A673 (cell line): ENCODE measurements at regions not wholly inside any gene's neighbourhood (a gene's known extent, or its start where the extent isn't known, plus 50 kb on each side); places are given as distances from the start of the nearest gene placed in this dataset.

Experiments
- BruUV-seq: library from RNA; stranded (reverse); fragments of 400-500 nt; replicated peaks from 2 replicates; lab custom pipeline; 2021; lab: Mats Ljungman, UMichigan
- CTCF ChIA-PET: fragments of 300-600 bp; sonication (Branson Sonifier 250); formaldehyde crosslinking; loops from one replicate; lab custom pipeline; 2022; ENCODE audit warnings: antibody characterized with exemption; lab: Charles Lee
- POLR2A ChIA-PET: fragments of 300-600 bp; sonication (Branson Sonifier 250); formaldehyde crosslinking; loops from one replicate; lab custom pipeline; 2022; ENCODE audit warnings: antibody characterized with exemption; ENCODE audit not compliant: low non-redundant PET; lab: Charles Lee
- DNase-seq: peaks from one replicate; pipeline ENCODE4 v3.0.0-alpha.2; 2015; ENCODE audit warnings: low spot score
- H3K27ac ChIP-seq: fragments of 200-600 bp; sonication (generic); 2 replicates; pipeline ENCODE4 v1.5.1; 2016; ENCODE audit warnings: mixed run types, low read depth, mild to moderate bottlenecking, mixed read lengths, antibody characterized with exemption, low read length; ENCODE audit not compliant: poor library complexity, severe bottlenecking
- H3K27me3 ChIP-seq: fragments of 200-600 bp; sonication (generic); replicated peaks from 2 replicates; pipeline ENCODE4 v1.6.1; 2017; ENCODE audit warnings: mixed run types, low read depth, mild to moderate bottlenecking, mixed read lengths, antibody characterized with exemption, low read length; ENCODE audit not compliant: insufficient read depth, poor library complexity
- H3K36me3 ChIP-seq: fragments of 200-600 bp; sonication (generic); 2 replicates; pipeline ENCODE4 v1.6.1; 2016; ENCODE audit warnings: mixed run types, mild to moderate bottlenecking, mixed read lengths, antibody characterized with exemption, low read length; ENCODE audit not compliant: insufficient read depth, poor library complexity, severe bottlenecking
- H3K4me1 ChIP-seq: fragments of 200-600 bp; sonication (generic); 2 replicates; pipeline ENCODE4 v1.6.1; 2017; ENCODE audit warnings: mixed run types, mild to moderate bottlenecking, mixed read lengths, antibody characterized with exemption, low read length; ENCODE audit not compliant: insufficient read depth, poor library complexity, severe bottlenecking
- H3K4me3 ChIP-seq: fragments of 200-600 bp; sonication (generic); 2 replicates; pipeline ENCODE4 v1.5.1; 2016; ENCODE audit warnings: low read depth, mixed run types, mild to moderate bottlenecking, mixed read lengths, low read length; ENCODE audit not compliant: poor library complexity, severe bottlenecking
- H3K9me3 ChIP-seq: fragments of 200-600 bp; sonication (generic); 2 replicates; pipeline ENCODE4 v1.6.1; 2016; ENCODE audit warnings: mixed run types, low read depth, mild to moderate bottlenecking, mixed read lengths, antibody characterized with exemption, low read length; ENCODE audit not compliant: poor library complexity, severe bottlenecking
- CTCF ChIP-seq: fragments of 300-800, 200-600 bp; sonication (generic); conservative IDR thresholded peaks from 2 replicates; pipeline ENCODE4 v1.5.1; 2017; ENCODE audit warnings: low read depth, mild to moderate bottlenecking, antibody characterized with exemption, low read length, moderate library complexity, mixed read lengths
- EZH2 ChIP-seq: fragments of 200-600 bp; sonication (generic); IDR thresholded peaks from 2 replicates; pipeline ENCODE4 v1.6.1; 2017; ENCODE audit warnings: borderline replicate concordance, low read depth, mild to moderate bottlenecking, mixed read lengths, antibody characterized with exemption, low read length; ENCODE audit not compliant: poor library complexity, severe bottlenecking
- intact Hi-C: fragments of 100-400 bp; cut with micrococcal nuclease; formaldehyde crosslinking; loops from one replicate; pipeline ENCODE4 v1.10.0; 2022; ENCODE audit not compliant: unreplicated experiment

GRCh38 chr9:103658156-103658555 lies 436.0 kb upstream of the SMC2 start:
- BruUV-seq = no TSS peak
- intact Hi-C loops = no loop called here
- Histone ChIP-seq H3K36me3 (no peaks in the 10 kb centered on the region), H3K4me3 (no peak overlapping the region), H3K4me1 (no peaks in the 10 kb centered on the region), H3K27ac (no peak overlapping the region), H3K27me3 (no peaks in the 10 kb centered on the region), H3K9me3 (peaks cover 24% of the 10 kb centered on the region)
- ChIA-PET POLR2A (no interaction called here), CTCF (no interaction called here)
- TF ChIP-seq CTCF (no peak), EZH2 (no peak)
- no peak for DNase-seq

- ChIA-PET CTCF (no interaction called here), POLR2A (no interaction called here)
- H3K4me1 ChIP-seq = no peaks in the 10 kb centered on the region
- no peaks in the 10 kb centered on the region for H3K27me3 ChIP-seq
- peaks cover 24% of the 10 kb centered on the region for H3K9me3 ChIP-seq
- H3K4me3 ChIP-seq = no peak overlapping the region
- H3K27ac ChIP-seq = no peak overlapping the region
- H3K36me3 ChIP-seq = no peaks in the 10 kb centered on the region
- BruUV-seq = no TSS peak
- DNase-seq = no peak
- no peak for TF ChIP-seq CTCF
- no peak for TF ChIP-seq EZH2
- intact Hi-C loops = no loop called here
These were observed 433.3 kb upstream of the SMC2 start for GRCh38 chr9:103660830-103661229.

- no peak overlapping the region for H3K27ac ChIP-seq
- H3K4me3 ChIP-seq = no peak overlapping the region
- no TSS peak for BruUV-seq
- H3K27me3 ChIP-seq = no peaks in the 10 kb centered on the region
- TF ChIP-seq CTCF = no peak
- no peak for TF ChIP-seq EZH2
- ChIA-PET CTCF (no interaction called here), POLR2A (no interaction called here)
- no peaks in the 10 kb centered on the region for H3K4me1 ChIP-seq
- intact Hi-C loops = no loop called here
- peaks cover 20% of the 10 kb centered on the region for H3K9me3 ChIP-seq
- DNase-seq = no peak
- H3K36me3 ChIP-seq = no peaks in the 10 kb centered on the region
These were observed 432.4 kb upstream of the SMC2 start for GRCh38 chr9:103661663-103662062.

GRCh38 chr9:103669296-103669695 lies 424.8 kb upstream of the SMC2 start:
- ChIA-PET CTCF (no interaction called here), POLR2A (no interaction called here)
- intact Hi-C loops = no loop called here

More at GRCh38 chr9:103669296-103669695, 424.8 kb upstream of the SMC2 start:
- no peaks in the 10 kb centered on the region for H3K27me3 ChIP-seq
- no TSS peak for BruUV-seq
- H3K27ac ChIP-seq = no peak overlapping the region
- no peaks in the 10 kb centered on the region for H3K9me3 ChIP-seq
- TF ChIP-seq EZH2 (no peak), CTCF (no peak)
- H3K36me3 ChIP-seq = no peaks in the 10 kb centered on the region
- DNase-seq = no peak
- no peak overlapping the region for H3K4me3 ChIP-seq
- H3K4me1 ChIP-seq = no peaks in the 10 kb centered on the region
